ENCODE measurements at regions not wholly inside any gene's neighbourhood (a gene's known extent, or its start where the extent isn't known, plus 50 kb on each side); places are given as distances from the start of the nearest gene placed in this dataset.
"Not testable (repeated sequence)": the region's sequence is repeated elsewhere in the genome, so short reads cannot be mapped to it uniquely, and the experiment has no call there.

DNA sequence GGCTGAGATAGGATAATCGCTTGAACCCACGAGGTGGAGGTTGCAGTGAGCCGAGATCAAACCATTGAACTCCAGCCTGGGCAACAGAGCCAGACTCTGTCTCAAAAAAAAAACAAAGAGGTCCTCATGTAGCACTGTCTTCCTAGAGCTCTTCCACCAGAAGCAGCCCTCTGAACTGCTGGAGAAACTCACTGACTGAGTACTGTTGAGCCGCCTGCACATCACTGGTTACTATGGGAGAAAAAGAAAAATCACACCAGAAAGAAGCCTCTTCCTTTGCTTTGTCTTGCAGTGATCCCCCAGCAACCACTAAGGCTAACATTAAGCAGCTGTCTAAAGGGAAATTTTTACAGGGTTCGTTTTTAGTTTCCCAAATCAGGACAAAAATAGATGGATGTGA lies 112.9 kb upstream of the LYPLAL1 start:
- TF ChIP-seq, protein P1, sequence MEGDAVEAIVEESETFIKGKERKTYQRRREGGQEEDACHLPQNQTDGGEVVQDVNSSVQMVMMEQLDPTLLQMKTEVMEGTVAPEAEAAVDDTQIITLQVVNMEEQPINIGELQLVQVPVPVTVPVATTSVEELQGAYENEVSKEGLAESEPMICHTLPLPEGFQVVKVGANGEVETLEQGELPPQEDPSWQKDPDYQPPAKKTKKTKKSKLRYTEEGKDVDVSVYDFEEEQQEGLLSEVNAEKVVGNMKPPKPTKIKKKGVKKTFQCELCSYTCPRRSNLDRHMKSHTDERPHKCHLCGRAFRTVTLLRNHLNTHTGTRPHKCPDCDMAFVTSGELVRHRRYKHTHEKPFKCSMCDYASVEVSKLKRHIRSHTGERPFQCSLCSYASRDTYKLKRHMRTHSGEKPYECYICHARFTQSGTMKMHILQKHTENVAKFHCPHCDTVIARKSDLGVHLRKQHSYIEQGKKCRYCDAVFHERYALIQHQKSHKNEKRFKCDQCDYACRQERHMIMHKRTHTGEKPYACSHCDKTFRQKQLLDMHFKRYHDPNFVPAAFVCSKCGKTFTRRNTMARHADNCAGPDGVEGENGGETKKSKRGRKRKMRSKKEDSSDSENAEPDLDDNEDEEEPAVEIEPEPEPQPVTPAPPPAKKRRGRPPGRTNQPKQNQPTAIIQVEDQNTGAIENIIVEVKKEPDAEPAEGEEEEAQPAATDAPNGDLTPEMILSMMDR (IDR thresholded peaks at IDR 0.05; ENCODE audit: low read depth, low read length): no peak
- DNase-seq (ENCODE audit: low read depth, low spot score): no peak
- in situ Hi-C loops (cut with HindIII; ENCODE audit: low sequenced_read_pairs): no loop called here
- no peak overlapping the region for H3K4me3 ChIP-seq (ENCODE audit: low read depth, low read length)

DNA sequence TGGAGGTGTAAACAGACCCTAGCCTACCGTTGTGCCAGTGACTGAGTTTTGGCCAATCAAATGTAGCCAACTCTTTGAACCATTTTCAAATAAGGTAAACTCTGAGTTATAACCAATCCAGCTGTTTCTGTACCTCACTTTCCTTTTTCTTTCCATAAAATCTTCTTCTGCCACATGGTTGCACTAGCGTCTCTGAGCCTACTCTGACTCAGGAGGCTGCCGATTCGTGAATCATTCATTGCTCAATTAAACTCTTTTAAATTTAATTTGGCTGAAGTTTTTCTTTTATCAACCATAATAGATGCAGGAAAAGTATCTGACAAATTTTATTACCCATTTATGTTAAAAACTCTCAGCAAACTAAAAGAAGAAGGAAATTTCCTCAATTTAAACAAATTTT lies 111.5 kb upstream of the LYPLAL1 start:
- TF ChIP-seq, protein P1 (IDR thresholded peaks at IDR 0.05; ENCODE audit: low read depth, low read length): no peak
- no peak overlapping the region for H3K4me3 ChIP-seq (ENCODE audit: low read depth, low read length)
- in situ Hi-C loops (cut with HindIII; ENCODE audit: low sequenced_read_pairs): no loop called here
- no peak for DNase-seq (ENCODE audit: low read depth, low spot score)

DNA sequence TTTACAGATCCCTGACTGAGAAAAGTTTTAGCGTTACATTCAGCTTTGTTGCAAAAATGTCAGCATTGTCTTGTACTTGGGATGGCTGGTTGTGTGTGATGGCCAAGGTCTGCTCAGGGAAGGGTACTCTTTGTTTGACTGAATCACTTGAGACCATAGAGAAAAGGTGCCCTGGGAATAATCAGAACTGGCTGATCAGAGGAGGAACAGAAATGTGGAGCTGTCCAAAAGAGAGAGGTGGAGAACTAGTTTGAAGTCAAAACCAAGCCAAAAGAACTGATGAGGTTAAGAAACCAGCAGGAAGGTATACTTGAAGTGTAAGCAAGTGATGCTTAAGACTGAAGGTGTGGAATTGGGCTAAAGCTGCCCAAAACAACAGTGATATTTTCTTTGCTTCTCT lies 107.6 kb upstream of the LYPLAL1 start:
- no peak overlapping the region for H3K4me3 ChIP-seq (ENCODE audit: low read depth, low read length)
- in situ Hi-C loops (cut with HindIII; ENCODE audit: low sequenced_read_pairs): no loop called here
- TF ChIP-seq, protein P1 (IDR thresholded peaks at IDR 0.05; ENCODE audit: low read depth, low read length): no peak
- no peak for DNase-seq (ENCODE audit: low read depth, low spot score)

DNA sequence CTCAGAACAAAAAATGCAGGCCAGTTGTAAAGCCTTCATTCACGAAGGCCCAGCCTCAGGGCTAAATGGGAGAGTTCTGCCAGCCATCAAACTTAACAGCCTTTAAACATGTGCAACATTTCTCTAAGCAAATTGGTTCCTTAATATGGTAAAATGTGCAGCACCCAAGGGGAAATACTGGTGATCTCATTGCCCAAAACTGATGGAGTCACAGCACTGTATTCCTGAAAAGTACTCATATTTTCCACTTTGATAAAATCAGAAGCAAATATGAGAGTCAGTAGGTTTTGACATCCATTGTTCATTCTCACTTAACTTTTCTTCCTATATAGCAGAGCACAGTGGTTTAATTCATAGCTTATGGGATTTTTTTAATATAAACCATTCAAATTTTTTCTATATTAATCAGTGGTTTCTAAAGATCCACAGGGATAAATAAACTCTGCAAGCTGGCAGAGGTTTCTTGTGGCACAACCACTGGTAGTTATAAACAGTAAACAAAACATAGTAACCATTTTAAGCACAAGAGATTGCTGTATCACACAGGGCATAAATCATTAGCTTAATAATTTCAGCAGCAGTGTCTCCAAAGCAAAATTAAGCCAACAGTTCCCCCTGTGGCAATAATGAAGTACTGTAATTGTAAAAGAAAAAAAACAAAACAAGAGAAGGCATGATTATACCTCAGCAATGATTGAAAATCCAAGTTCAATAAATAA lies 106.9 kb upstream of the LYPLAL1 start:
- TF ChIP-seq, protein P1 (IDR thresholded peaks at IDR 0.05; ENCODE audit: low read depth, low read length): peak; percentile 39
- no peak overlapping the region for H3K4me3 ChIP-seq (ENCODE audit: low read depth, low read length)
- in situ Hi-C loops (cut with HindIII; ENCODE audit: low sequenced_read_pairs): no loop called here
- DNase-seq (ENCODE audit: low read depth, low spot score): peak; percentile 62

DNA sequence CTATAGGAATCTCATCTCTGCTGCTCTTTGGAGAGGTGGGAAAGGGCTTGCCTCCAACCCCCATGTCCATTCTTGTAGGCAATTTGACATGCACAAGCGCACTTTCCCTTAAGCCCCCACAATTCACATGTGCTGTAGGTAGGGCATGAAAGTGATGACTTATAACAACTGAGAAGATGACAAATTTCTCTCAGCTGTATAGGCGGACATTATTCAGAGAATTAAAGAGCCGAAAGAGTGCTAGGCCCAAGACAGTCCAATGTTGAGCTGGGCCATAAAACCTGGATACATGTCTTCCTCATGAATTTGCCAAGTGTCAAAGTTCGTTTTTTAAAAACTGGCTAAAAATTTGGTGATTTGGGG lies 106.3 kb upstream of the LYPLAL1 start:
- in situ Hi-C loops (cut with HindIII; ENCODE audit: low sequenced_read_pairs): no loop called here
- no peak for DNase-seq (ENCODE audit: low read depth, low spot score)
- no peak overlapping the region for H3K4me3 ChIP-seq (ENCODE audit: low read depth, low read length)
- TF ChIP-seq, protein P1 (IDR thresholded peaks at IDR 0.05; ENCODE audit: low read depth, low read length): no peak

DNA sequence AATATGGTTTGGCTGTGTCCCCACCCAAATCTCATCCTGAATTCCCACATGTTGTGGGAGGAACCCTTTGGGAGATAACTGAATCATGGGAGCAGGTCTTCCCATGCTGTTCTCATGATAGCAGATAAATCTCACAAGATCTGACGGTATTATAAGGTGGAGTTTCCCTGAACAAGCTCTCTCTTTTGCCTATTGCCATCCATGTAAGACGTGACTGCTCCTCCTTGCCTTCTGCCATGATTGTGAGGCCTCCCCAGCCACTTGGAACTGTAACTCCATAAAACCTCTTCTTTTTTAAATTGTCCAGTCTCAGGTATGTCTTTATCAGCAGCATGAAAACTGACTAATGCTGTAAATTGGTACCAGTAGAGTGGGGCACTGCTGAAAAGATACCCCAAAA lies 103.3 kb upstream of the LYPLAL1 start:
- DNase-seq (ENCODE audit: low read depth, low spot score); H3K4me3 ChIP-seq (ENCODE audit: low read depth, low read length); in situ Hi-C loops (cut with HindIII; ENCODE audit: low sequenced_read_pairs): not testable (repeated sequence)

DNA sequence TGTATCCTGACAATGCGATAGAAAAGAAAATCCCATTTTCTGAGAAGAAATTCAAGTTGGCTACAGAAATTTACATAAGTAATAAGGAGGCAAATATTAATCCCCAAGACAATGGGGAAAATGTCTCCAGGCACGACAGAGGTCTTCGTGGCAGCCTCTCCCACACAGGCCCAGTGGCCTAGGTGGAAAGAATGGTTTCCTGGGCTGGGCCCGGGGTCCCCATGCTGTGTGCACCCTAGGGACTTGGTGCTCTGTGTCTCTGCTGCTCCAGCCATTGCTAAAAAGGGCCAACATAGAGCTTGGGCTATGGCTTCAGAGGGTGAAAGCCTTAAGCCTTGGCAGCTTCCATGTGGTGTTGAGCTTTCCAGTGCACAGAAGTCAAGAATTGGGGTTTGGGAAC lies 102.5 kb upstream of the LYPLAL1 start:
- no peak overlapping the region for H3K4me3 ChIP-seq (ENCODE audit: low read depth, low read length)
- TF ChIP-seq, protein P1 (IDR thresholded peaks at IDR 0.05; ENCODE audit: low read depth, low read length): no peak
- in situ Hi-C loops (cut with HindIII; ENCODE audit: low sequenced_read_pairs): no loop called here
- DNase-seq (ENCODE audit: low read depth, low spot score): no peak

All from astrocyte of the spinal cord (primary cell).